Loucy (cell line): ENCODE measurements at regions not wholly inside any gene's neighbourhood (a gene's known extent, or its start where the extent isn't known, plus 50 kb on each side); places are given as distances from the start of the nearest gene placed in this dataset.

ENCODE experiments used
- H2AFZ ChIP-seq: fragments of 200-600 bp; sonication (generic); 2 replicates; pipeline ENCODE4 v1.6.0; 2016; ENCODE audit warnings: antibody characterized with exemption, mild to moderate bottlenecking, low read length, moderate library complexity
- H3F3A ChIP-seq: fragments of 200-600 bp; 2 replicates; pipeline ENCODE4 v1.6.0; 2016; ENCODE audit warnings: antibody characterized with exemption, low read depth, mild to moderate bottlenecking
- H3K27me3 ChIP-seq: fragments of 200-600 bp; sonication (generic); 2 replicates; pipeline ENCODE4 v1.6.1; 2014; ENCODE audit warnings: low read length, mild to moderate bottlenecking; ENCODE audit not compliant: insufficient read depth, poor library complexity, severe bottlenecking
- H3K36me3 ChIP-seq: fragments of 200-600 bp; sonication (generic); 2 replicates; pipeline ENCODE4 v1.6.1; 2016; ENCODE audit warnings: low read length; ENCODE audit not compliant: insufficient read depth
- H3K4me1 ChIP-seq: fragments of 200-600 bp; sonication (generic); 2 replicates; pipeline ENCODE4 v1.5.1; 2014; ENCODE audit warnings: low read length, mild to moderate bottlenecking; ENCODE audit not compliant: insufficient read depth, poor library complexity, severe bottlenecking
- H3K4me2 ChIP-seq: fragments of 200-600 bp; sonication (generic); 2 replicates; pipeline ENCODE4 v1.6.0; 2014; ENCODE audit warnings: antibody characterized with exemption, low read length, low read depth, mild to moderate bottlenecking; ENCODE audit not compliant: poor library complexity, severe bottlenecking
- H3K4me3 ChIP-seq: fragments of 200-600 bp; sonication (generic); 2 replicates; pipeline ENCODE4 v1.5.1; 2014; ENCODE audit warnings: low read length, mild to moderate bottlenecking, mixed read lengths; ENCODE audit not compliant: poor library complexity, severe bottlenecking
- H3K79me2 ChIP-seq: fragments of 200-600 bp; sonication (generic); 2 replicates; pipeline ENCODE4 v1.6.1; 2014; ENCODE audit warnings: low read length; ENCODE audit not compliant: insufficient read depth
- H3K9ac ChIP-seq: fragments of 200-600 bp; sonication (generic); 2 replicates; pipeline ENCODE4 v1.6.0; 2014; ENCODE audit warnings: mild to moderate bottlenecking, low read depth, low read length, moderate library complexity; ENCODE audit not compliant: poor library complexity, severe bottlenecking
- H3K9me2 ChIP-seq: fragments of 200-600 bp; sonication (generic); replicated peaks from 2 replicates; pipeline ENCODE4 v1.6.1; 2016; ENCODE audit warnings: low read depth, low read length, mixed read lengths
- H3K9me3 ChIP-seq: fragments of 200-600 bp; sonication (generic); 2 replicates; pipeline ENCODE4 v1.6.1; 2014; ENCODE audit warnings: mild to moderate bottlenecking, antibody characterized with exemption, low read length, low read depth; ENCODE audit not compliant: insufficient read depth
- H4K20me1 ChIP-seq: fragments of 200-600 bp; sonication (generic); 2 replicates; pipeline ENCODE4 v1.6.0; 2014; ENCODE audit warnings: antibody characterized with exemption, low read length, mild to moderate bottlenecking; ENCODE audit not compliant: insufficient read depth, poor library complexity, severe bottlenecking
- CTCF ChIP-seq: fragments of 200-600 bp; sonication (generic); conservative IDR thresholded peaks from 2 replicates; pipeline ENCODE4 v1.5.1; 2014; ENCODE audit warnings: mild to moderate bottlenecking, antibody characterized with exemption, low read length
- EZH2phosphoT487 ChIP-seq: fragments of 200-600 bp; IDR thresholded peaks from 2 replicates; pipeline ENCODE4 v1.6.1; 2018; ENCODE audit warnings: antibody characterized with exemption, mild to moderate bottlenecking, moderate library complexity, borderline replicate concordance

GRCh38 chr13:50124536-50125303 is 109.5 kb downstream of the KCNRG start:
- Histone ChIP-seq H3K36me3 (no peaks in the 10 kb centered on the region), H3K9ac (peak overlapping the region; percentile 97), H2AFZ (peak overlapping the region; percentile 80), H3K9me3 (no peaks in the 10 kb centered on the region), H3F3A (0 out of 2 replicates have a peak, but pooled peaks cover 3% of the 10 kb centered on the region), H4K20me1 (peaks cover 15% of the 10 kb centered on the region), H3K27me3 (no peaks in the 10 kb centered on the region), H3K4me2 (peak overlapping the region; percentile 83), H3K4me1 (peaks cover 49% of the 10 kb centered on the region), H3K79me2 (peaks cover 62% of the 10 kb centered on the region), H3K9me2 (no peaks in the 10 kb centered on the region), H3K4me3 (peak overlapping the region; percentile 93)
- no peak for TF ChIP-seq CTCF
- no peak for TF ChIP-seq EZH2phosphoT487

DNA sequence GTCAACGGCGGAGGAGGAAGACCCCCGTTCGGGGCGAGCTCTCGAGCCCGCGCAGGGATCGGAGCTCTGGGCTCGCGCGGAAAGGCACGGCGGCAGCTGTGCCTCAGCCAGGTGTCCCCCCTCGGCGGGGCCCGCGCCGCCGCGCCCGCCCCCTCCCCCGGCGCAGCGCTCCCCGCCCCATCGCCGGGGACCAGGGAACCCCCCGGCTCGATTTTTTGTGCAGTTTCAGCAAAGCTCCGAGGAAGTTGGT is 110.0 kb downstream of the KCNRG start:
- no peaks in the 10 kb centered on the region for H3K9me2 ChIP-seq
- peaks cover 57% of the 10 kb centered on the region for H3K79me2 ChIP-seq
- H3K4me1 ChIP-seq, result peaks cover 50% of the 10 kb centered on the region
- H2AFZ ChIP-seq, result peak overlapping the region; percentile 80
- H3F3A ChIP-seq, result 0 out of 2 replicates have a peak, but pooled peaks cover 3% of the 10 kb centered on the region
- H3K4me2 ChIP-seq, result peak overlapping the region; percentile 83
- TF ChIP-seq EZH2phosphoT487 (no peak), CTCF (no peak)
- peak overlapping the region; percentile 93 for H3K4me3 ChIP-seq
- H3K27me3 ChIP-seq, result no peaks in the 10 kb centered on the region
- no peaks in the 10 kb centered on the region for H3K36me3 ChIP-seq
- H3K9ac ChIP-seq, result peak overlapping the region; percentile 97
- H4K20me1 ChIP-seq, result peaks cover 15% of the 10 kb centered on the region
- no peaks in the 10 kb centered on the region for H3K9me3 ChIP-seq

DNA sequence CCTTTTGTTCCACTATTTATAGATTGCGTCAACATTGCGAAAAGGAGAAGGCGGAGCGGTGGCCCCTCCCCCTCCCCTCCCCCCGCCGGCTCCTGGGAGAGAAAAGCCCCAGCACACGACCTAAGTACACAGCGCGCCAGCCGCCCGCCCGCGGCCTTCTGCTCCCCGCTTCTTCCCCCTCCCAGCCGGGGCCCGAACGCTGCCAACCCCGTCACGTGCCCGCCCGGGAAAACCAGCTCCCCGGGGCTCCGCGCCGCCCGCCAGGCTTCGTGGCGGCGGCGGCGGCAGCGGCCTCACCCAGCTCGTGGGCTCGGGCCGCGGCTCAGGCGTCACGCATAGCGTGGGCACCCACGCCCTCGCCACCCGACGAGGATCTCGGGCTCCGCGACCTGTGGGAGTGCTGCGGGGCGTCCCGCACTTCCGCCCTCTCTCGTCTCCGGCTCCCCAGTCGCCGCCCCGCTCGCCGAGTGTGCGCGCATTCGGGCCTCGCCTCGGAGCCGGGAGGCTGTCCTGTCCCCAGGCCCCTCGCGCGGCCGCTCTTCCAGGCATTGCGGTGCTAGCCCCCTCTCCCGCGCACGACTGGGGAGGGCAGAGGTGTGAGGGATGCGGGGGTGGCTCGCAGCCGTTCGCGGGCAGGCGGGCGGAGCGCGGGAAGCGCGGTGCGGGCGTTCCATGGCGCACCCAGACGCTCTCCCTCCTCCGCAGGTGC is 110.5 kb downstream of the KCNRG start:
- Histone ChIP-seq H3K36me3 (no peaks in the 10 kb centered on the region), H3K4me2 (peak overlapping the region; percentile 83), H2AFZ (peak overlapping the region; percentile 80), H3K27me3 (no peaks in the 10 kb centered on the region), H3K9ac (peak overlapping the region; percentile 97), H3K79me2 (peaks cover 52% of the 10 kb centered on the region), H3F3A (0 out of 2 replicates have a peak, but pooled peaks cover 3% of the 10 kb centered on the region), H3K9me2 (no peaks in the 10 kb centered on the region), H3K4me1 (peaks cover 50% of the 10 kb centered on the region), H3K9me3 (no peaks in the 10 kb centered on the region), H3K4me3 (peak overlapping the region; percentile 93), H4K20me1 (peaks cover 15% of the 10 kb centered on the region)
- no peak for TF ChIP-seq CTCF
- no peak for TF ChIP-seq EZH2phosphoT487
